HG03558 (cell line): ENCODE measurements at regions not wholly inside any gene's neighbourhood (a gene's known extent, or its start where the extent isn't known, plus 50 kb on each side); places are given as distances from the start of the nearest gene placed in this dataset.
"Not testable (repeated sequence)": the region's sequence is repeated elsewhere in the genome, so short reads cannot be mapped to it uniquely, and the experiment has no call there.

Source experiments
- ATAC-seq: cut with Tn5 transposase; IDR thresholded peaks from one replicate; pipeline ENCODE4 v1.9.1; 2021; ENCODE audit warnings: moderate number of reproducible peaks; ENCODE audit not compliant: unreplicated experiment; ENCODE audit errors: extremely low read depth

- no peak for ATAC-seq
These were observed 75.3 kb upstream of the SYT10 start for GRCh38 chr12:33514893-33515292.

- no peak for ATAC-seq
These were observed 79.9 kb upstream of the SYT10 start for GRCh38 chr12:33519566-33519965.

GRCh38 chr12:33520505-33521302 lies 81.1 kb upstream of the SYT10 start:
- ATAC-seq, result not testable (repeated sequence)

- ATAC-seq, result no peak
These were observed 89.4 kb upstream of the SYT10 start for GRCh38 chr12:33529031-33529430.

GRCh38 chr12:33529810-33530209 lies 90.2 kb upstream of the SYT10 start:
- no peak for ATAC-seq

- no peak for ATAC-seq
These were observed 91.6 kb upstream of the SYT10 start for GRCh38 chr12:33531261-33531660.

GRCh38 chr12:33533527-33533926 lies 93.9 kb upstream of the SYT10 start:
- ATAC-seq, result no peak

- no peak for ATAC-seq
These were observed 96.8 kb upstream of the SYT10 start for GRCh38 chr12:33536431-33536830.

GRCh38 chr12:33546004-33546403 lies 106.4 kb upstream of the SYT10 start:
- no peak for ATAC-seq

GRCh38 chr12:33547084-33547483 lies 107.5 kb upstream of the SYT10 start:
- no peak for ATAC-seq

- ATAC-seq, result not testable (repeated sequence)
These were observed 110.6 kb upstream of the SYT10 start for GRCh38 chr12:33550214-33550613.

- ATAC-seq, result no peak
These were observed 111.4 kb upstream of the SYT10 start for GRCh38 chr12:33551006-33551405.

- ATAC-seq, result no peak
These were observed 115.5 kb upstream of the SYT10 start for GRCh38 chr12:33555128-33555527.

GRCh38 chr12:33560653-33561208 lies 121.1 kb upstream of the SYT10 start:
- no peak for ATAC-seq

- ATAC-seq, result no peak
These were observed 122.8 kb upstream of the SYT10 start for GRCh38 chr12:33562401-33562800.

GRCh38 chr12:33566403-33566802 lies 126.8 kb upstream of the SYT10 start:
- no peak for ATAC-seq

- no peak for ATAC-seq
These were observed 135.7 kb upstream of the SYT10 start for GRCh38 chr12:33575346-33575745.

- ATAC-seq, result no peak
These were observed 142.0 kb upstream of the SYT10 start for GRCh38 chr12:33581613-33582122.

GRCh38 chr12:33586576-33586975 lies 147.0 kb upstream of the SYT10 start:
- no peak for ATAC-seq

GRCh38 chr12:33587354-33587753 lies 147.7 kb upstream of the SYT10 start:
- no peak for ATAC-seq

GRCh38 chr12:33587784-33588712 lies 148.4 kb upstream of the SYT10 start:
- peak; percentile 66 for ATAC-seq
